T-helper 2 cell treated with Interferon-gamma antibody and Interleukin-4, amounts not matched to agents 5 μg/mL and 100 μg/mL, for 36 hours (primary cell): ENCODE measurements at regions not wholly inside any gene's neighbourhood (a gene's known extent, or its start where the extent isn't known, plus 50 kb on each side); places are given as distances from the start of the nearest gene placed in this dataset.
"Not testable (repeated sequence)": the region's sequence is repeated elsewhere in the genome, so short reads cannot be mapped to it uniquely, and the experiment has no call there.

Source experiments
- DNase-seq: peaks from one replicate; pipeline ENCODE4 v3.0.0; 2021; ENCODE audit warnings: low spot score
- H3K27ac Mint-ChIP-seq: one replicate; pipeline ENCODE4 v1.8.0; 2021; ENCODE audit warnings: mild to moderate bottlenecking, mixed read lengths
- H3K27me3 Mint-ChIP-seq: one replicate; pipeline ENCODE4 v1.8.0; 2021; ENCODE audit warnings: low read depth, mixed read lengths
- H3K36me3 Mint-ChIP-seq: one replicate; pipeline ENCODE4 v1.8.0; 2021; ENCODE audit warnings: low read depth, mixed read lengths
- H3K4me1 Mint-ChIP-seq: one replicate; pipeline ENCODE4 v1.8.0; 2021; ENCODE audit warnings: low read depth, mixed read lengths
- H3K4me3 Mint-ChIP-seq: one replicate; pipeline ENCODE4 v1.8.0; 2022; ENCODE audit warnings: mild to moderate bottlenecking, moderate library complexity, mixed read lengths
- H3K9me3 Mint-ChIP-seq: one replicate; pipeline ENCODE4 v1.8.0; 2021; ENCODE audit warnings: mixed read lengths

DNA sequence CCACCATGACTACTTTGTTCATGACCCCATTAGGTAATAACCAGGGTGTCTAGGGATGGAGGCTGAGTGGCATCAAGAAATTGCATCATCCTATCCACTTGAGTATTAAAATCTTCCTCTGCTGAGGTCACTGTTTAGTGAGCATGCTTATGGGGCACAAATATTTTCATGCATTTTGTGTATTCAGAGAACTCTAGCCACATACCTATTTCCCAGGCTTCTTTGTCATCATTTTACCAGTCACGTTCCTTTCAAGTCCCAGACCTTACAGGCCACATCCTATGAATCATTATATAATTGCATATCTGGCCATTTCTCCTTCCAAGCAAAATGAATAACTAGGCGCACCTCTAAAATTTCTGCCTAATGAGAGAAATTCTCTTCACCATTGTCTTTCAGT, 1882.9 kb upstream of the AGA start:
- Mint-ChIP-seq H3K27me3 (no peaks in the 10 kb centered on the region), H3K27ac (no peak overlapping the region), H3K9me3 (peaks cover 4% of the 10 kb centered on the region), H3K36me3 (no peaks in the 10 kb centered on the region), H3K4me3 (no peak overlapping the region), H3K4me1 (no peaks in the 10 kb centered on the region)
- no peak for DNase-seq

- H3K36me3 Mint-ChIP-seq: no peaks in the 10 kb centered on the region
- H3K27me3 Mint-ChIP-seq: no peaks in the 10 kb centered on the region
- H3K4me3 Mint-ChIP-seq: no peak overlapping the region
- DNase-seq: no peak
- no peaks in the 10 kb centered on the region for H3K4me1 Mint-ChIP-seq
- peaks cover 4% of the 10 kb centered on the region for H3K9me3 Mint-ChIP-seq
- H3K27ac Mint-ChIP-seq: no peak overlapping the region
Measured at GRCh38 chr4:179328627-179329026, 1886.4 kb upstream of the AGA start.

GRCh38 chr4:179331362-179331761, 1889.1 kb upstream of the AGA start:
- Mint-ChIP-seq H3K4me1 (no peaks in the 10 kb centered on the region), H3K4me3 (no peak overlapping the region), H3K9me3 (peaks cover 4% of the 10 kb centered on the region), H3K36me3 (no peaks in the 10 kb centered on the region), H3K27ac (no peak overlapping the region), H3K27me3 (no peaks in the 10 kb centered on the region)
- no peak for DNase-seq

DNA sequence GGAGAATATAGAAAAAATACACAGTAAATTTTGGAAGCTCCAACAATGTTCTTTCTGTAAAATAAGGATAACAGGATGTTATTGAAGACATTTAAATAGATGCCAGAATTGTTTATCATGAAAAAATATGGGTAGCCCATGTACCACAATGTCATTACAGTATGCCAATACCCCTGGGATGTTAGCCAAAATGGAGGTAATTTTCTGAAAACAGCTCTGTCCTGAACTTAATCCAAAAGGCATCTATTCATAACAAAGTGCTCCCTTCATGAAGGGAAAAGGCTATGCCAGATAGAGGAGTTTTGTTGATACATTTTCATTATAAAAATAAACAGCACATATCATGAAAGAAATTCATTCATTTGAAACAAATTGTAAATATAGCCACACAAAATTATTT, 1902.6 kb upstream of the AGA start:
- no peak for DNase-seq
- Mint-ChIP-seq H3K9me3 (peaks cover 29% of the 10 kb centered on the region), H3K27me3 (no peaks in the 10 kb centered on the region), H3K4me3 (no peak overlapping the region), H3K36me3 (no peaks in the 10 kb centered on the region), H3K27ac (no peak overlapping the region), H3K4me1 (no peaks in the 10 kb centered on the region)

DNA sequence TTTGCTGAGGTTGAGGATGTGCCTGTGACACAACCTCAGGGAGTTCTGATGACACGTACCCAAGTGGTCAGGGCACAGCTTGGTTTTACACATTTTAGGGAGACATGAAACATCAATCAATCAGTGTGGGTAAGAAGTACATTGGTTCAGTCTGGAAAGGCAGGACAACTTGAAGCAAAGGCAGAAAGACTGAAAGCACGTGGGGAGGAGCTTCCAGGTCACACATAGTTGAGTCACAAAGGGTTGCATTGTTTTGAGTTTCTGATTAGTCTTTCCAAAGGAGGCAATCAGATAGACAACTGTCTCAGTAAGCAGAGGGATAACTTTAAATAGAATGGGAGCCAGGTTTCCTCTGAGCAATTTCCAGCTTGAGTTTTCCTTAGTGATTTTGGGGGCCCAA, 1910.0 kb upstream of the AGA start:
- Mint-ChIP-seq H3K36me3 (no peaks in the 10 kb centered on the region), H3K4me3 (no peak overlapping the region), H3K27me3 (no peaks in the 10 kb centered on the region), H3K27ac (no peak overlapping the region), H3K9me3 (peaks cover 21% of the 10 kb centered on the region), H3K4me1 (no peaks in the 10 kb centered on the region)
- DNase-seq: no peak

GRCh38 chr4:179353786-179354185, 1911.5 kb upstream of the AGA start:
- H3K4me1 Mint-ChIP-seq: no peaks in the 10 kb centered on the region
- DNase-seq: no peak
- no peak overlapping the region for H3K4me3 Mint-ChIP-seq
- H3K9me3 Mint-ChIP-seq: peaks cover 26% of the 10 kb centered on the region
- H3K27ac Mint-ChIP-seq: no peak overlapping the region
- no peaks in the 10 kb centered on the region for H3K36me3 Mint-ChIP-seq
- no peaks in the 10 kb centered on the region for H3K27me3 Mint-ChIP-seq

DNA sequence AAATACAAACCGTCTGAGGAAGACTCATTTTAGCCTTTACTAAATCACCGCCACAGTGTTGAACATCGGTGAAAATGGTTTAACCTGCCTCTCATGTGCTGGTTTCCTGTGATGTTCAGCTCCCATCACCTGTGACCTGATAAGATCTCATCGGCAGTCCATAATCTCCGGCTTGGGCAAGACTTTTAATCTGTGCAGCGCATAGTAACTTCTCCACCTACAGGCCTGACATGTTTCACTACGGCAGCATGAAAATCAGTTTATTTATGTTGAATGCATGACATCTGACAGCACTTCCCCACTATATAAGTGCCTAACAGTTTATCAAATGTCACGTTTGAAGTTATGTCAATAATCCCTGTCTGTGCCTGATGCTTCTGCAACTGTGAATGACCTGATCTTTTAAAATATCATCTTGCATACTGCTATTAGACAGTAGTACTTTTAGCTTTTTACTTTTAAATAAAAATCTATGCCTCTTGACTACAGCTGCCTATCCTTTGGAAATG, 1919.8 kb upstream of the AGA start:
- Mint-ChIP-seq H3K9me3 (peaks cover 28% of the 10 kb centered on the region), H3K27ac (no peak overlapping the region), H3K36me3 (no peaks in the 10 kb centered on the region), H3K4me1 (no peaks in the 10 kb centered on the region), H3K27me3 (no peaks in the 10 kb centered on the region), H3K4me3 (no peak overlapping the region)
- DNase-seq: no peak

DNA sequence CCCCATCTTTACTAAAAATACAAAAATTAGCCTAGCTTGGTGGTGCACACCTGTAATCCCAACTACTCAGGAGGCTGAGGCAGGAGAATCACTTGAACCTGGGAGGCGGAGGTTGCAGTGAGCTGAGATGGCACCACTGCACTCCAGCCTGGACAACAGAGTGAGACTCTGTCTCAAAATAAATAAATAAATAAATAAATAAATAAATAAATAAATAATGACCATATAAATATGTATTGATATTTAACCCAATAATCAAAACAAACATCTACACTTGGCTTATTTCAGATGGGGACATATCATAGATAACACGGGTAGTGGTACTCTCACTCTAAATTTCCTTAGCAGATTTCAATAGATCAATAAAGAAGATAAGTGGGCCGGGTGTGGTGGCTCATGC, 1923.7 kb upstream of the AGA start:
- not testable (repeated sequence) for H3K27me3 Mint-ChIP-seq, H3K36me3 Mint-ChIP-seq, H3K4me1 Mint-ChIP-seq, H3K27ac Mint-ChIP-seq, H3K4me3 Mint-ChIP-seq, DNase-seq
- peaks cover 18% of the 10 kb centered on the region for H3K9me3 Mint-ChIP-seq

- Mint-ChIP-seq H3K4me3 (no peak overlapping the region), H3K27ac (no peak overlapping the region), H3K36me3 (no peaks in the 10 kb centered on the region), H3K27me3 (no peaks in the 10 kb centered on the region), H3K4me1 (no peaks in the 10 kb centered on the region), H3K9me3 (peaks cover 27% of the 10 kb centered on the region)
- no peak for DNase-seq
Measured at GRCh38 chr4:179372242-179372641, 1930.0 kb upstream of the AGA start.

GRCh38 chr4:179372746-179373145, 1930.5 kb upstream of the AGA start:
- no peaks in the 10 kb centered on the region for H3K4me1 Mint-ChIP-seq
- peaks cover 27% of the 10 kb centered on the region for H3K9me3 Mint-ChIP-seq
- no peaks in the 10 kb centered on the region for H3K36me3 Mint-ChIP-seq
- H3K27me3 Mint-ChIP-seq: no peaks in the 10 kb centered on the region
- no peak for DNase-seq
- no peak overlapping the region for H3K27ac Mint-ChIP-seq
- H3K4me3 Mint-ChIP-seq: no peak overlapping the region

DNA sequence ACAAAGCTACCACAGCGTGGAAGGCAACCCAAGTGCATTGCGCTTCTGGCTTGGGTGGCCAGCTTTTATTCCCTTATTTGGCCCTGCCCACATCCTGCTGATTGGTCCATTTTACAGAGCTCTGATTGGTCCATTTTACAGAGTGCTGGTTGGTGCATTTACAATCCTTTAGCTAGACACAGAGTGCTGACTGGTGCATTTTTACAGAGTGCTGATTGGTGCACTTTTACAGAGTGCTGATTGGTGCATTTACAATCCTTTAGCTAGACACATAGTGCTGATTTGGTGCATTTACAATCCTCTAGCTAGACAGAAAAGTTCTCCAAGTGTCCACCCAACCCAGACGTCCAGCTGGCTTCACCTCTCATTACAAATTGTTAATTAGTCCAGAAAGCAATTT, 1936.6 kb upstream of the AGA start:
- H3K36me3 Mint-ChIP-seq, H3K4me1 Mint-ChIP-seq, H3K27ac Mint-ChIP-seq, DNase-seq, H3K27me3 Mint-ChIP-seq, H3K4me3 Mint-ChIP-seq: not testable (repeated sequence)
- H3K9me3 Mint-ChIP-seq: peaks cover 11% of the 10 kb centered on the region

DNA sequence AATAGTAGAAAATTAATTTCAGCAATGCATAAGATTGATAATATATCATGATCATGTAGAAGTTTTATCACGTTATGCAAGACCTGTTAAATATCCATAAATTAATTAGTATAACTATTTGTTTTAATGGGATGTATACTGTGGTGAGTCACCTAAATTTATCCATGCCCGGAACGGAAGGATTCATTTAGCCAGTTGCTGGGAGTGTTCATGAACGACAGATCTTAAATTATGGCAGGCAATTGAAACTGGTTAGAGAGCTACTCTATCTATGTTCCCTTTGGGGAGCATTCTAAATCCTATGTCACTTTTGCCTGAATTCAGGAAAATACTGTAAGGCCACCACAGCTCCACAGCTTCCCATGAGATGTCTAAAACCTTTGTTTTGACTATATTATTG, 1950.5 kb upstream of the AGA start:
- Mint-ChIP-seq H3K36me3 (no peaks in the 10 kb centered on the region), H3K9me3 (peaks cover 31% of the 10 kb centered on the region), H3K27me3 (no peaks in the 10 kb centered on the region), H3K4me3 (no peak overlapping the region), H3K4me1 (no peaks in the 10 kb centered on the region), H3K27ac (no peak overlapping the region)
- no peak for DNase-seq

DNA sequence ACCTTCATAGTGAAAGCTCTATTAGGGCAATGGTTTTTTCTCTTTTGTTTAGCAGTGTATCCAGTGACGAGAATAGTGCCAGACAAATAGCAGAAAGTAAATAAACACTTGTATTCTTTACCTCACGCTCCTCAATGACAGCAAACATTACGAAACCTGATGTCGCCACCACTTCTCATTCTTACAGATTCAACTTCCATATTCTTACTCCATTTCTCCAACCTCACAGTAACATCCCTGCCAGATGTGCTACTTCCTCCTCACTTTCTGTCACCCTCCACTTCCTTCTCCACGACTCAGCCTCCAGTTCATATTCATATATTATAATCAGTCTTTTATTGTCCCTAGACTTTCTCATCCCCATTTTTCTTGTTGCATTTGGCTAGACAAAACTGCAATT, 1956.2 kb upstream of the AGA start:
- Mint-ChIP-seq H3K27ac (no peak overlapping the region), H3K4me3 (no peak overlapping the region), H3K36me3 (no peaks in the 10 kb centered on the region), H3K27me3 (no peaks in the 10 kb centered on the region), H3K4me1 (no peaks in the 10 kb centered on the region), H3K9me3 (peaks cover 31% of the 10 kb centered on the region)
- DNase-seq: no peak

DNA sequence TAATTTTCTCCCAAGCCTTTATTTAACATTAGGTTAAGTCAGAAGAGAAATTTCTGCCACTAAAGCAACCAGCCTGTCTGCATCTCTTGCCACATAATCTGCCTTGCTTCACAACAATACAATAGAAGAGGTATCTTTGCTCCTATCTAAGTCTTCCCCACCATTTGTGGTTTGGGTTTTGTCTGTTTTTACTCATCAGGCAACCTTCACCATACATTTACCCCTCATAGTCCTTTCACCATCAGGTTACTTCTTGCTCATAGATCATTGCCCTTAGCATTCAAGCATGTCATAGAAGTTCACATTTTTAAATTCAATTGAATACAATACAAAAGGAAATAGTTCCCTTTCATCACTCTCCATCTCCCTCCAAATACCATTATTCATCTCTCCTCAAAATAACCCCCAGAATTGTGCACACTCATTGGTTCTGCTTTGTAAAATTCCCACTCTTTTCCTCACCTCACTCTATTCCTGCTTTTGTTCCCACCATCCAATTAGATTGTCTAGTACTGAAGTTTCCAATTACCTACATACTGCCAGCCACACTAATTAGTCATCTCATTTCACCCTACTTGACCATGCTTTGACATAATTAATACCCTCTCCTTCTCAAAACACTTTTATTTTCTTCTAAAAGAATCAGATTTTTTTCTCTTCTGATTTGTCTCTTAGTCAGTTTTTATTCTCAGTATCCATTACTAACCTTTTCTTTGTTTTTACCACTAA, 1957.0 kb upstream of the AGA start:
- H3K4me3 Mint-ChIP-seq: no peak overlapping the region
- peaks cover 38% of the 10 kb centered on the region for H3K9me3 Mint-ChIP-seq
- no peak for DNase-seq
- no peaks in the 10 kb centered on the region for H3K27me3 Mint-ChIP-seq
- H3K27ac Mint-ChIP-seq: no peak overlapping the region
- H3K36me3 Mint-ChIP-seq: no peaks in the 10 kb centered on the region
- H3K4me1 Mint-ChIP-seq: no peaks in the 10 kb centered on the region
